ENCODE measurements at regions not wholly inside any gene's neighbourhood (a gene's known extent, or its start where the extent isn't known, plus 50 kb on each side); places are given as distances from the start of the nearest gene placed in this dataset.

- H3K27ac ChIP-seq (ENCODE audit: low read depth, low read length, poor library complexity, severe bottlenecking): no peak overlapping the region
- H3K4me1 ChIP-seq (ENCODE audit: insufficient read depth, low read length, severe bottlenecking): no peaks in the 10 kb centered on the region
- no peaks in the 10 kb centered on the region for H3K9me3 ChIP-seq (ENCODE audit: low read length)
- H3K4me2 ChIP-seq (ENCODE audit: low read length): no peak overlapping the region
- no peaks in the 10 kb centered on the region for H4K20me1 ChIP-seq (ENCODE audit: insufficient read depth, low read length)
- H3K27me3 ChIP-seq (ENCODE audit: insufficient read depth, low read length): no peaks in the 10 kb centered on the region
- no peak overlapping the region for H3K9ac ChIP-seq (ENCODE audit: low read length)
- no peaks in the 10 kb centered on the region for H3F3A ChIP-seq (ENCODE audit: insufficient read depth, low read length)
- H3K79me2 ChIP-seq (ENCODE audit: insufficient read depth, low read length): no peaks in the 10 kb centered on the region
- no peaks in the 10 kb centered on the region for H3K36me3 ChIP-seq (ENCODE audit: insufficient read depth, low read length)
- no peak for TF ChIP-seq EZH2 (IDR thresholded peaks at IDR 0.05; ENCODE audit: borderline replicate concordance, low read length)
- no peak for TF ChIP-seq CTCF (IDR thresholded peaks at IDR 0.05; ENCODE audit: low read length)
- H3K4me3 ChIP-seq (ENCODE audit: low read depth, low read length, poor library complexity, severe bottlenecking): no peak overlapping the region
- H2AFZ ChIP-seq (ENCODE audit: low read length): no peak overlapping the region
- H3K9me2 ChIP-seq (ENCODE audit: low read depth, low read length): no peaks in the 10 kb centered on the region
Observed at GRCh38 chr12:127205781-127206555, 1061.0 kb upstream of the TMEM132C start.

- Histone ChIP-seq H3K4me3 (ENCODE audit: low read depth, low read length, poor library complexity, severe bottlenecking) (no peak overlapping the region), H3K4me1 (ENCODE audit: insufficient read depth, low read length, severe bottlenecking) (no peaks in the 10 kb centered on the region), H3K9ac (ENCODE audit: low read length) (no peak overlapping the region), H3F3A (ENCODE audit: insufficient read depth, low read length) (no peaks in the 10 kb centered on the region), H3K9me2 (ENCODE audit: low read depth, low read length) (no peaks in the 10 kb centered on the region), H4K20me1 (ENCODE audit: insufficient read depth, low read length) (no peaks in the 10 kb centered on the region), H3K27me3 (ENCODE audit: insufficient read depth, low read length) (no peaks in the 10 kb centered on the region), H3K9me3 (ENCODE audit: low read length) (no peaks in the 10 kb centered on the region), H3K79me2 (ENCODE audit: insufficient read depth, low read length) (no peaks in the 10 kb centered on the region), H2AFZ (ENCODE audit: low read length) (no peak overlapping the region), H3K4me2 (ENCODE audit: low read length) (no peak overlapping the region), H3K36me3 (ENCODE audit: insufficient read depth, low read length) (no peaks in the 10 kb centered on the region), H3K27ac (ENCODE audit: low read depth, low read length, poor library complexity, severe bottlenecking) (no peak overlapping the region)
- TF ChIP-seq CTCF (IDR thresholded peaks at IDR 0.05; ENCODE audit: low read length) (no peak), EZH2 (IDR thresholded peaks at IDR 0.05; ENCODE audit: borderline replicate concordance, low read length) (no peak)
Observed at GRCh38 chr12:127209318-127209717, 1057.7 kb upstream of the TMEM132C start.

GRCh38 chr12:127214186-127214585 lies 1052.8 kb upstream of the TMEM132C start:
- no peaks in the 10 kb centered on the region for H3K79me2 ChIP-seq (ENCODE audit: insufficient read depth, low read length)
- H3K9me2 ChIP-seq (ENCODE audit: low read depth, low read length): no peaks in the 10 kb centered on the region
- no peaks in the 10 kb centered on the region for H3K4me1 ChIP-seq (ENCODE audit: insufficient read depth, low read length, severe bottlenecking)
- TF ChIP-seq EZH2 (IDR thresholded peaks at IDR 0.05; ENCODE audit: borderline replicate concordance, low read length) (no peak), CTCF (IDR thresholded peaks at IDR 0.05; ENCODE audit: low read length) (no peak)
- H3K27ac ChIP-seq (ENCODE audit: low read depth, low read length, poor library complexity, severe bottlenecking): no peak overlapping the region
- no peaks in the 10 kb centered on the region for H3K9me3 ChIP-seq (ENCODE audit: low read length)
- no peak overlapping the region for H3K4me2 ChIP-seq (ENCODE audit: low read length)
- H3K9ac ChIP-seq (ENCODE audit: low read length): no peak overlapping the region
- no peaks in the 10 kb centered on the region for H4K20me1 ChIP-seq (ENCODE audit: insufficient read depth, low read length)
- H3K36me3 ChIP-seq (ENCODE audit: insufficient read depth, low read length): no peaks in the 10 kb centered on the region
- H3K27me3 ChIP-seq (ENCODE audit: insufficient read depth, low read length): no peaks in the 10 kb centered on the region
- H3K4me3 ChIP-seq (ENCODE audit: low read depth, low read length, poor library complexity, severe bottlenecking): no peak overlapping the region
- H3F3A ChIP-seq (ENCODE audit: insufficient read depth, low read length): no peaks in the 10 kb centered on the region
- no peak overlapping the region for H2AFZ ChIP-seq (ENCODE audit: low read length)
